ENCODE measurements at regions not wholly inside any gene's neighbourhood (a gene's known extent, or its start where the extent isn't known, plus 50 kb on each side); places are given as distances from the start of the nearest gene placed in this dataset.

DNA sequence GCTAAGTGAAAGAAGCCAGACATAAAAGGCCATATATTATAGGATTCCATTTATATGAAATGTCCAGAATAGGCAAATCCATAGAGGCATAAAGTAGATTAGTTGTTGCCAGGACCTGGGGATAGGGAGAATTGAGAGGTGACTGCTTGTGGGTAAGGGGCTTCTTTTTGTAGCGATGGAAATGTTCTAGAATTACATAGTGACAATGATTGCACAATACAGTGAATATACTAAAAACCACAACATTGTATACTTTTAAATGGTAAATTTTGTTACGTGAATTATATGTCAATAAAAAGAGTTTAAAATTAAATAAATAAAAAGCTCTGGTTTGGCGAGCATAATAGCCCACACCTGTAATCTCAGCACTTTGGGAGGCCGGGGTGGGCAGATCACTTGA is 486.8 kb downstream of the KLF12 start:
- TF ChIP-seq POLR2AphosphoS5 (IDR thresholded peaks at IDR 0.05; ENCODE audit: low read depth, low read length) (no peak), SIN3A (IDR thresholded peaks at IDR 0.05; ENCODE audit: borderline replicate concordance, insufficient read depth, low read length) (no peak), FOXP2 (optimal IDR thresholded peaks at IDR 0.05; ENCODE audit: borderline replicate concordance, extremely low read depth, extremely low read length, insufficient read depth) (no peak)
- TF ChIP-seq, protein P1, sequence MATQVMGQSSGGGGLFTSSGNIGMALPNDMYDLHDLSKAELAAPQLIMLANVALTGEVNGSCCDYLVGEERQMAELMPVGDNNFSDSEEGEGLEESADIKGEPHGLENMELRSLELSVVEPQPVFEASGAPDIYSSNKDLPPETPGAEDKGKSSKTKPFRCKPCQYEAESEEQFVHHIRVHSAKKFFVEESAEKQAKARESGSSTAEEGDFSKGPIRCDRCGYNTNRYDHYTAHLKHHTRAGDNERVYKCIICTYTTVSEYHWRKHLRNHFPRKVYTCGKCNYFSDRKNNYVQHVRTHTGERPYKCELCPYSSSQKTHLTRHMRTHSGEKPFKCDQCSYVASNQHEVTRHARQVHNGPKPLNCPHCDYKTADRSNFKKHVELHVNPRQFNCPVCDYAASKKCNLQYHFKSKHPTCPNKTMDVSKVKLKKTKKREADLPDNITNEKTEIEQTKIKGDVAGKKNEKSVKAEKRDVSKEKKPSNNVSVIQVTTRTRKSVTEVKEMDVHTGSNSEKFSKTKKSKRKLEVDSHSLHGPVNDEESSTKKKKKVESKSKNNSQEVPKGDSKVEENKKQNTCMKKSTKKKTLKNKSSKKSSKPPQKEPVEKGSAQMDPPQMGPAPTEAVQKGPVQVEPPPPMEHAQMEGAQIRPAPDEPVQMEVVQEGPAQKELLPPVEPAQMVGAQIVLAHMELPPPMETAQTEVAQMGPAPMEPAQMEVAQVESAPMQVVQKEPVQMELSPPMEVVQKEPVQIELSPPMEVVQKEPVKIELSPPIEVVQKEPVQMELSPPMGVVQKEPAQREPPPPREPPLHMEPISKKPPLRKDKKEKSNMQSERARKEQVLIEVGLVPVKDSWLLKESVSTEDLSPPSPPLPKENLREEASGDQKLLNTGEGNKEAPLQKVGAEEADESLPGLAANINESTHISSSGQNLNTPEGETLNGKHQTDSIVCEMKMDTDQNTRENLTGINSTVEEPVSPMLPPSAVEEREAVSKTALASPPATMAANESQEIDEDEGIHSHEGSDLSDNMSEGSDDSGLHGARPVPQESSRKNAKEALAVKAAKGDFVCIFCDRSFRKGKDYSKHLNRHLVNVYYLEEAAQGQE (IDR thresholded peaks at IDR 0.05; ENCODE audit: insufficient read depth in 1 of 2, low read depth in 2 of 2, low read length in 2 of 2): no peak

Data from PFSK-1 (cell line).